CD4-positive, alpha-beta memory T cell (primary cell): ENCODE measurements at regions not wholly inside any gene's neighbourhood (a gene's known extent, or its start where the extent isn't known, plus 50 kb on each side); places are given as distances from the start of the nearest gene placed in this dataset.

ENCODE experiments used
- CTCF ChIA-PET: fragments of 350-600 bp; sonication (Branson Sonifier 250); formaldehyde crosslinking; loops from one replicate; lab custom pipeline; 2021; ENCODE audit warnings: inconsistent platforms; ENCODE audit not compliant: partially characterized antibody; lab: Charles Lee
- POLR2A ChIA-PET: fragments of 350-600 bp; sonication (Branson Sonifier 250); formaldehyde crosslinking; loops from one replicate; lab custom pipeline; 2021; ENCODE audit not compliant: partially characterized antibody; lab: Charles Lee
- DNase-seq, 5 donors: peaks; one replicate each; pipeline versions ENCODE4 v3.0.0 to v3.0.0-alpha.2; 2020 to 2022; ENCODE audit warnings: mixed read lengths in 1 of 5
- H3K27ac ChIP-seq: one replicate; pipeline ENCODE4 v1.7.0; 2013; ENCODE audit warnings: low read depth, low read length
- H3K27me3 ChIP-seq: 2 replicates; pipeline ENCODE4 v1.7.0; 2013; ENCODE audit warnings: mild to moderate bottlenecking, low read length, moderate library complexity; ENCODE audit not compliant: insufficient read depth
- H3K36me3 ChIP-seq: 2 replicates; pipeline ENCODE4 v1.7.0; 2013; ENCODE audit warnings: mild to moderate bottlenecking, low read length, moderate library complexity; ENCODE audit not compliant: insufficient read depth
- H3K4me1 ChIP-seq: 2 replicates; pipeline ENCODE4 v1.7.0; 2013; ENCODE audit warnings: mild to moderate bottlenecking, low read length, moderate library complexity; ENCODE audit not compliant: insufficient read depth
- H3K4me3 ChIP-seq, 2 donors: one replicate each; pipeline ENCODE4 v1.7.0; 2013; ENCODE audit warnings: low read length in 2 of 2, mild to moderate bottlenecking in 1 of 2
- H3K9me3 ChIP-seq, 2 donors: one replicate each; pipeline ENCODE4 v1.7.0; 2013; ENCODE audit warnings: low read length in 2 of 2, control low read depth in 1 of 2; ENCODE audit not compliant: control insufficient read depth in 1 of 2
- H3K27ac Mint-ChIP-seq, 7 donors: one replicate each; pipeline ENCODE4 v1.8.0; 2020 to 2021; ENCODE audit warnings: mixed read lengths in 7 of 7, mild to moderate bottlenecking in 6 of 7, inconsistent platforms in 3 of 7, moderate library complexity in 3 of 7
- H3K27me3 Mint-ChIP-seq, 2 donors: one replicate each; pipeline ENCODE4 v1.8.0; 2020 to 2021; ENCODE audit warnings: mixed read lengths in 2 of 2
- H3K36me3 Mint-ChIP-seq, 2 donors: one replicate each; pipeline ENCODE4 v1.8.0; 2020 to 2021; ENCODE audit warnings: mixed read lengths in 2 of 2, inconsistent platforms in 1 of 2, mild to moderate bottlenecking in 1 of 2
- H3K4me1 Mint-ChIP-seq, 4 donors: one replicate each; pipeline ENCODE4 v1.8.0; 2020 to 2021; ENCODE audit warnings: mixed read lengths in 4 of 4, mild to moderate bottlenecking in 1 of 4
- H3K4me3 Mint-ChIP-seq, 8 donors: one replicate each; pipeline ENCODE4 v1.8.0; 2020 to 2021; ENCODE audit warnings: mixed read lengths in 8 of 8, mild to moderate bottlenecking in 7 of 8, moderate library complexity in 6 of 8, inconsistent platforms in 3 of 8
- H3K9me3 Mint-ChIP-seq, 8 donors: one replicate each; pipeline ENCODE4 v1.8.0; 2020 to 2021; ENCODE audit warnings: mixed read lengths in 8 of 8, mild to moderate bottlenecking in 5 of 8, inconsistent platforms in 3 of 8, moderate library complexity in 1 of 8
- intact Hi-C: fragments of 100-400 bp; cut with micrococcal nuclease; formaldehyde crosslinking; loops from one replicate; pipeline ENCODE4 v1.15.1; 2023

GRCh38 chr2:23007631-23008235, 377.2 kb upstream of the KLHL29 start:
- Histone ChIP-seq H3K4me1 (no peaks in the 10 kb centered on the region), H3K9me3 (no peaks in the 10 kb centered on the region), H3K27ac (no peak overlapping the region), H3K4me3 (no peak overlapping the region), H3K27me3 (no peaks in the 10 kb centered on the region), H3K36me3 (no peaks in the 10 kb centered on the region)
- Mint-ChIP-seq H3K9me3 (peaks cover 0 to 2% (median 0%) of the 10 kb centered on the region in 8 donors), H3K36me3 (no peaks in the 10 kb centered on the region), H3K4me1 (no peaks in the 10 kb centered on the region), H3K27me3 (peaks cover 0 to 2% of the 10 kb centered on the region in 2 donors), H3K27ac (no peak overlapping the region), H3K4me3 (no peak overlapping the region)
- ChIA-PET POLR2A (no interaction called here), CTCF (no interaction called here)
- DNase-seq = no peak
- intact Hi-C loops = no loop called here

DNA sequence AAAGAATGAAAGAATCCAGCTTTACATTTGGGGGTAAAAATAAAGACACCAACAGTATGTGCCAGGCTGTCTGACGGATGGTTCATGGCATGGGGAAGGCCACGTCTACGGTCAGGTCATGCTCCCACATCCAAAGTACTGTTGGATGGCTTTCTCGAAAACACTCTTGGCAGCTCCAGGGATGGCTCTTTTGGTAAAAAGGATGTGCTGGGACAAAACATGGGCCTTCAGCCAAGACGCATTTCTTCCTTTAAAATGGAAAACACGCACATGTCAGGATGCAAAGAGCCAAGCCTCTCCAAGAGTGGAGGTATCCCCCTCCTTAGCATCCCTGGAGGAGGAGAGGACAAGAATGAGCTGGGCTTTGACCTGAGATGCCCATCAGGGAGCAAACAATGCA, 376.5 kb upstream of the KLHL29 start:
- Histone ChIP-seq H3K4me3 (no peak overlapping the region), H3K27ac (no peak overlapping the region), H3K27me3 (no peaks in the 10 kb centered on the region), H3K9me3 (no peaks in the 10 kb centered on the region), H3K36me3 (no peaks in the 10 kb centered on the region), H3K4me1 (no peaks in the 10 kb centered on the region)
- no peaks in the 10 kb centered on the region for H3K4me1 Mint-ChIP-seq
- DNase-seq = no peak
- no peak overlapping the region for H3K27ac Mint-ChIP-seq
- intact Hi-C loops = no loop called here
- peaks cover 0 to 1% (median 0%) of the 10 kb centered on the region in 8 donors for H3K9me3 Mint-ChIP-seq
- H3K27me3 Mint-ChIP-seq = peaks cover 0 to under 1% of the 10 kb centered on the region in 2 donors
- ChIA-PET POLR2A (no interaction called here), CTCF (no interaction called here)
- no peak overlapping the region for H3K4me3 Mint-ChIP-seq
- H3K36me3 Mint-ChIP-seq = no peaks in the 10 kb centered on the region

DNA sequence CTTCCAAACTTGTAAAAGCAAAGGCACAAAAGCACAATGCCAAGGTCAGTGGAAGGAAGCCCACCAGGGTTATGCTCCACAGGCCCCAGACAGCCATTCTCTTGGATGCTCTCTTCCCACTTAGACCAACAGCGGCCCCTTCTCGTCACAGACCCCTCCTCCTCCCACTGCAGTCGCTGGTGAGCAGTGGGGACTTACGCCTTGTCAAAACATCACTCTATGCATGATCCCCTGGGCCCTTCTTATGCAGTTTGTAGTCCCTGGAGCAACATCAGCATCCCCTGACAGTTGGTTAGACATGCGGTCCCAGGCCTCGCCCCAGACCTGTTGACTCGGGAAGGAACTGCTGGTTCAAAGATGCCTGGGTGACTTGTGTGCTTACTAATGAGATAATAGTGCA, 376.0 kb upstream of the KLHL29 start:
- H3K27me3 ChIP-seq = no peaks in the 10 kb centered on the region
- H3K9me3 ChIP-seq = no peaks in the 10 kb centered on the region
- no peak for DNase-seq
- H3K4me1 Mint-ChIP-seq = no peaks in the 10 kb centered on the region
- peak overlapping the region in 1 of 7 donors; percentile 7 for H3K27ac Mint-ChIP-seq
- H3K27ac ChIP-seq = no peak overlapping the region
- ChIA-PET CTCF (no interaction called here), POLR2A (no interaction called here)
- no peaks in the 10 kb centered on the region for H3K27me3 Mint-ChIP-seq
- H3K4me3 Mint-ChIP-seq = no peak overlapping the region
- H3K9me3 Mint-ChIP-seq = peaks cover 0 to 1% (median 0%) of the 10 kb centered on the region in 8 donors
- no peaks in the 10 kb centered on the region for H3K36me3 ChIP-seq
- intact Hi-C loops = no loop called here
- H3K4me1 ChIP-seq = no peaks in the 10 kb centered on the region
- H3K36me3 Mint-ChIP-seq = no peaks in the 10 kb centered on the region
- no peak overlapping the region for H3K4me3 ChIP-seq

- no peak overlapping the region for H3K4me3 ChIP-seq
- ChIA-PET POLR2A (no interaction called here), CTCF (no interaction called here)
- H3K4me1 ChIP-seq = no peaks in the 10 kb centered on the region
- no peak for DNase-seq
- Mint-ChIP-seq H3K27ac (peak overlapping the region in 1 of 7 donors; percentile 59), H3K4me3 (no peak overlapping the region), H3K4me1 (no peaks in the 10 kb centered on the region), H3K36me3 (no peaks in the 10 kb centered on the region), H3K27me3 (no peaks in the 10 kb centered on the region), H3K9me3 (peaks cover 0 to 1% (median 0%) of the 10 kb centered on the region in 8 donors)
- H3K27me3 ChIP-seq = no peaks in the 10 kb centered on the region
- no peaks in the 10 kb centered on the region for H3K9me3 ChIP-seq
- no peak overlapping the region for H3K27ac ChIP-seq
- intact Hi-C loops = no loop called here
- H3K36me3 ChIP-seq = no peaks in the 10 kb centered on the region
Measured at GRCh38 chr2:23009545-23010149, 375.3 kb upstream of the KLHL29 start.

DNA sequence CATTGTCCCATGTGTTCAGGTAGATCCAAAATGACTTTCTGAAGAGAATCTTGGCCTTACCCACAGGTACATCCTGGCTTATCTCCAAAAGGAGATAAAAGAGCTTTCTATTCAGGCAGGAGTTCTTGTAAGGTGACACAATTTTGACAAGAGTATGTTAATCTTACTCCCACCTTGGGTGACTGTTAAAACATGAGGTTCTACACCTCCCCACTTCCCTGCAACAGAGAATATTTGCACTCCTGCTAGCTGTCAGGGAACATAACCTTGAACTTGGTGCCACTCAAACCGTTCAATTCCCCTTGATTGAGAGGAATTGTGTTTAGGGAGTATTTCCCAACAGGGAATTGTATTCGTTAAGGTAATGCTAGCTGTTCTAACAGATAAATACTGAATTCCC, 372.5 kb upstream of the KLHL29 start:
- Mint-ChIP-seq H3K4me1 (no peaks in the 10 kb centered on the region), H3K27me3 (no peaks in the 10 kb centered on the region)

GRCh38 chr2:23015651-23016200, 369.3 kb upstream of the KLHL29 start:
- no peaks in the 10 kb centered on the region for H3K4me1 ChIP-seq
- ChIA-PET POLR2A (no interaction called here), CTCF (no interaction called here)
- DNase-seq = no peak
- H3K27me3 ChIP-seq = no peaks in the 10 kb centered on the region
- Mint-ChIP-seq H3K9me3 (no peaks in the 10 kb centered on the region), H3K4me3 (no peak overlapping the region), H3K36me3 (no peaks in the 10 kb centered on the region), H3K4me1 (no peaks in the 10 kb centered on the region), H3K27me3 (no peaks in the 10 kb centered on the region), H3K27ac (no peak overlapping the region)
- no peaks in the 10 kb centered on the region for H3K36me3 ChIP-seq
- H3K9me3 ChIP-seq = no peaks in the 10 kb centered on the region
- H3K27ac ChIP-seq = no peak overlapping the region
- no peak overlapping the region for H3K4me3 ChIP-seq
- intact Hi-C loops = no loop called here

More for the DNA sequence above, 372.5 kb upstream of the KLHL29 start:
- Histone ChIP-seq H3K9me3 (no peaks in the 10 kb centered on the region), H3K4me3 (no peak overlapping the region), H3K27me3 (no peaks in the 10 kb centered on the region), H3K36me3 (no peaks in the 10 kb centered on the region), H3K27ac (no peak overlapping the region), H3K4me1 (no peaks in the 10 kb centered on the region)
- H3K36me3 Mint-ChIP-seq = no peaks in the 10 kb centered on the region
- H3K9me3 Mint-ChIP-seq = no peaks in the 10 kb centered on the region
- POLR2A ChIA-PET = no interaction called here
- no peak overlapping the region for H3K27ac Mint-ChIP-seq
- no peak for DNase-seq
- intact Hi-C loops = no loop called here
- no peak overlapping the region for H3K4me3 Mint-ChIP-seq
- CTCF ChIA-PET = no interaction called here

DNA sequence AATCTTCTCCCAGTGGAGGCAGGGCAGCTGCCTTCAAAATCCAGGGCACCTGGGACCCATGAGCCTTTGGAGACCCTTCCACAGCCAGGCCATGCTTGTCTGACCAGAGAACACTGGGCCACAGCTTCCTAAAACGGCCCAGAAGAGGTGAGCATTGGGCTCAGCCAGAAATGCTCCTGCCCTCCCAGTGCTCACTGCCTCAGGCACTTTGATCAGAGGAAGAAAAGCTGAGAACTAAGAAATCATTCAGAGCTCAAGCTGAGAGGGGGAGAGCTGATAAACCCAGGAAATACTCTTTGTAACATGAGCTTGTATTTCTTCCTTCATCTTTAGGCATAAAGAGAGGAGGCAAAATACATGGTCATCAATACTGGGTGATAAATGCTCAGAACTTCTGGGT, 365.5 kb upstream of the KLHL29 start:
- ChIA-PET CTCF (no interaction called here), POLR2A (no interaction called here)
- no peak overlapping the region for H3K27ac Mint-ChIP-seq
- peaks cover 0 to 1% of the 10 kb centered on the region in 2 donors for H3K27me3 Mint-ChIP-seq
- no peaks in the 10 kb centered on the region for H3K36me3 Mint-ChIP-seq
- Histone ChIP-seq H3K4me3 (no peak overlapping the region), H3K27me3 (no peaks in the 10 kb centered on the region), H3K4me1 (no peaks in the 10 kb centered on the region), H3K27ac (no peak overlapping the region), H3K9me3 (no peaks in the 10 kb centered on the region), H3K36me3 (no peaks in the 10 kb centered on the region)
- intact Hi-C loops = no loop called here
- H3K4me1 Mint-ChIP-seq = no peaks in the 10 kb centered on the region
- no peak overlapping the region for H3K4me3 Mint-ChIP-seq
- peaks cover 0 to 4% (median 0%) of the 10 kb centered on the region in 8 donors for H3K9me3 Mint-ChIP-seq
- no peak for DNase-seq
